ENCODE measurements at regions not wholly inside any gene's neighbourhood (a gene's known extent, or its start where the extent isn't known, plus 50 kb on each side); places are given as distances from the start of the nearest gene placed in this dataset.

- Histone ChIP-seq H3K36me3 (ENCODE audit: control insufficient read depth, insufficient read depth, low read length) (no peaks in the 10 kb centered on the region), H3K4me3 (ENCODE audit: low read depth, low read length) (no peak overlapping the region), H3K27me3 (ENCODE audit: control insufficient read depth, insufficient read depth, low read length) (no peaks in the 10 kb centered on the region)
- FAIRE-seq (no peak), DNase-seq (ENCODE audit: low read depth) (no peak)
- no peak for TF ChIP-seq CTCF (IDR thresholded peaks at IDR 0.05; ENCODE audit: insufficient read depth, low read length, severe bottlenecking)
Observed at GRCh38 chr9:106669835-106670234, 193.1 kb upstream of the ZNF462 start.

GRCh38 chr9:106670418-106670817, 192.5 kb upstream of the ZNF462 start:
- no peaks in the 10 kb centered on the region for H3K27me3 ChIP-seq (ENCODE audit: control insufficient read depth, insufficient read depth, low read length)
- DNase-seq (ENCODE audit: low read depth) (no peak), FAIRE-seq (no peak)
- no peak for TF ChIP-seq CTCF (IDR thresholded peaks at IDR 0.05; ENCODE audit: insufficient read depth, low read length, severe bottlenecking)
- H3K36me3 ChIP-seq (ENCODE audit: control insufficient read depth, insufficient read depth, low read length) = no peaks in the 10 kb centered on the region
- H3K4me3 ChIP-seq (ENCODE audit: low read depth, low read length) = no peak overlapping the region

- no peak for TF ChIP-seq CTCF (IDR thresholded peaks at IDR 0.05; ENCODE audit: insufficient read depth, low read length, severe bottlenecking)
- DNase-seq (ENCODE audit: low read depth) (peak; percentile 55), FAIRE-seq (no peak)
- Histone ChIP-seq H3K36me3 (ENCODE audit: control insufficient read depth, insufficient read depth, low read length) (no peaks in the 10 kb centered on the region), H3K4me3 (ENCODE audit: low read depth, low read length) (no peak overlapping the region), H3K27me3 (ENCODE audit: control insufficient read depth, insufficient read depth, low read length) (no peaks in the 10 kb centered on the region)
Observed at GRCh38 chr9:106675780-106676179, 187.2 kb upstream of the ZNF462 start.

GRCh38 chr9:106677374-106677773, 185.6 kb upstream of the ZNF462 start:
- DNase-seq (ENCODE audit: low read depth) = no peak
- no peak for TF ChIP-seq CTCF (IDR thresholded peaks at IDR 0.05; ENCODE audit: insufficient read depth, low read length, severe bottlenecking)
- FAIRE-seq = no peak
- no peaks in the 10 kb centered on the region for H3K27me3 ChIP-seq (ENCODE audit: control insufficient read depth, insufficient read depth, low read length)
- no peak overlapping the region for H3K4me3 ChIP-seq (ENCODE audit: low read depth, low read length)
- H3K36me3 ChIP-seq (ENCODE audit: control insufficient read depth, insufficient read depth, low read length) = no peaks in the 10 kb centered on the region

GRCh38 chr9:106677830-106678229, 185.1 kb upstream of the ZNF462 start:
- DNase-seq (ENCODE audit: low read depth) (no peak), FAIRE-seq (no peak)
- H3K4me3 ChIP-seq (ENCODE audit: low read depth, low read length) = no peak overlapping the region
- TF ChIP-seq CTCF (IDR thresholded peaks at IDR 0.05; ENCODE audit: insufficient read depth, low read length, severe bottlenecking) = no peak
- no peaks in the 10 kb centered on the region for H3K36me3 ChIP-seq (ENCODE audit: control insufficient read depth, insufficient read depth, low read length)
- no peaks in the 10 kb centered on the region for H3K27me3 ChIP-seq (ENCODE audit: control insufficient read depth, insufficient read depth, low read length)

- no peak for FAIRE-seq
Observed at GRCh38 chr9:106678273-106678672, 184.7 kb upstream of the ZNF462 start.

More at GRCh38 chr9:106678273-106678672, 184.7 kb upstream of the ZNF462 start:
- no peak overlapping the region for H3K4me3 ChIP-seq (ENCODE audit: low read depth, low read length)
- TF ChIP-seq CTCF (IDR thresholded peaks at IDR 0.05; ENCODE audit: insufficient read depth, low read length, severe bottlenecking) = no peak
- no peaks in the 10 kb centered on the region for H3K27me3 ChIP-seq (ENCODE audit: control insufficient read depth, insufficient read depth, low read length)
- DNase-seq (ENCODE audit: low read depth) = no peak
- no peaks in the 10 kb centered on the region for H3K36me3 ChIP-seq (ENCODE audit: control insufficient read depth, insufficient read depth, low read length)
